ENCODE measurements at regions not wholly inside any gene's neighbourhood (a gene's known extent, or its start where the extent isn't known, plus 50 kb on each side); places are given as distances from the start of the nearest gene placed in this dataset.

GRCh38 chr9:80651044-80651443 lies 1038.3 kb downstream of the TLE1 start:
- no peak for TF ChIP-seq CTCF (conservative IDR thresholded peaks at IDR 0.05)
- TF ChIP-seq ZFX (IDR thresholded peaks at IDR 0.05), result no peak

All from C4-2B (cell line).